HG03135 (cell line): ENCODE measurements at regions not wholly inside any gene's neighbourhood (a gene's known extent, or its start where the extent isn't known, plus 50 kb on each side); places are given as distances from the start of the nearest gene placed in this dataset.
"Not testable (repeated sequence)": the region's sequence is repeated elsewhere in the genome, so short reads cannot be mapped to it uniquely, and the experiment has no call there.

ENCODE experiments used
- ATAC-seq: cut with Tn5 transposase; IDR thresholded peaks from one replicate; pipeline ENCODE4 v1.9.1; 2021; ENCODE audit warnings: mild to moderate bottlenecking, moderate library complexity; ENCODE audit not compliant: unreplicated experiment

- no peak for ATAC-seq
Observed at GRCh38 chr17:79560527-79560926, 50.3 kb downstream of the RBFOX3 start.

- no peak for ATAC-seq
Observed at GRCh38 chr17:79559111-79559887, 51.6 kb downstream of the RBFOX3 start.

GRCh38 chr17:79558091-79558900 lies 52.6 kb downstream of the RBFOX3 start:
- ATAC-seq = no peak

GRCh38 chr17:79557276-79558090 lies 53.4 kb downstream of the RBFOX3 start:
- no peak for ATAC-seq

GRCh38 chr17:79556271-79556670 lies 54.6 kb downstream of the RBFOX3 start:
- ATAC-seq = no peak

- ATAC-seq = no peak
Observed at GRCh38 chr17:79555543-79555942, 55.3 kb downstream of the RBFOX3 start.

- ATAC-seq = not testable (repeated sequence)
Observed at GRCh38 chr17:79554346-79554745, 56.5 kb downstream of the RBFOX3 start.

GRCh38 chr17:79552824-79553223 lies 58.0 kb downstream of the RBFOX3 start:
- no peak for ATAC-seq

- ATAC-seq = no peak
Observed at GRCh38 chr17:79552405-79552804, 58.4 kb downstream of the RBFOX3 start.

GRCh38 chr17:79549141-79549915 lies 61.5 kb downstream of the RBFOX3 start:
- no peak for ATAC-seq

- no peak for ATAC-seq
Observed at GRCh38 chr17:79548116-79548515, 62.7 kb downstream of the RBFOX3 start.

- ATAC-seq = no peak
Observed at GRCh38 chr17:79547586-79547985, 63.3 kb downstream of the RBFOX3 start.

- ATAC-seq = not testable (repeated sequence)
Observed at GRCh38 chr17:79547171-79547570, 63.7 kb downstream of the RBFOX3 start.

- no peak for ATAC-seq
Observed at GRCh38 chr17:79546386-79546785, 64.5 kb downstream of the RBFOX3 start.

GRCh38 chr17:79545251-79546005 lies 65.4 kb downstream of the RBFOX3 start:
- ATAC-seq = no peak

GRCh38 chr17:79544142-79544914 lies 66.5 kb downstream of the RBFOX3 start:
- ATAC-seq = no peak

GRCh38 chr17:79543531-79543930 lies 67.3 kb downstream of the RBFOX3 start:
- no peak for ATAC-seq

- ATAC-seq = no peak
Observed at GRCh38 chr17:79542718-79543117, 68.1 kb downstream of the RBFOX3 start.
